ENCODE measurements at regions not wholly inside any gene's neighbourhood (a gene's known extent, or its start where the extent isn't known, plus 50 kb on each side); places are given as distances from the start of the nearest gene placed in this dataset.
A peak's percentile ranks its signal among the peaks of the same experiment; 100 is the strongest.

DNA sequence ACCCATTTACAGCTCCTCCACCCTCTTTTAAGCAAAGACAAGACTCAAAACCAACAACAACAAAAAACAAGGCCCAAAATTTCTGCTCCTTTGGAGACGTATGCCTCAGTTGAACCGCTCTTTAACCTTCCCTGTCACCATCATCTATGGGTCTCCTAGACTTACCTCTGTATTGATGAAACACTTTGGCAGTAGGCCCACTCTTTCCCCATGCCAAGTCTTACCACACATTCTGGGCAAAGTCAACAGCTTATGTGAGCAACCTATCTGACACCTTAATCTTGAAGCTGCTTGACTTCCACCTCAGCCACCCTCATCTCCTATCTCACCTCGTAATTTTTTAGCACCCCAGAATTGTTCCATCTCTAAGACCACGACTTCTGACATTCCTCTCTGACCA is 99.7 kb upstream of the CXorf66 start:
- H3K9me3 ChIP-seq (ENCODE audit: severe bottlenecking): no peaks in the 10 kb centered on the region
- TF ChIP-seq, protein P1, sequence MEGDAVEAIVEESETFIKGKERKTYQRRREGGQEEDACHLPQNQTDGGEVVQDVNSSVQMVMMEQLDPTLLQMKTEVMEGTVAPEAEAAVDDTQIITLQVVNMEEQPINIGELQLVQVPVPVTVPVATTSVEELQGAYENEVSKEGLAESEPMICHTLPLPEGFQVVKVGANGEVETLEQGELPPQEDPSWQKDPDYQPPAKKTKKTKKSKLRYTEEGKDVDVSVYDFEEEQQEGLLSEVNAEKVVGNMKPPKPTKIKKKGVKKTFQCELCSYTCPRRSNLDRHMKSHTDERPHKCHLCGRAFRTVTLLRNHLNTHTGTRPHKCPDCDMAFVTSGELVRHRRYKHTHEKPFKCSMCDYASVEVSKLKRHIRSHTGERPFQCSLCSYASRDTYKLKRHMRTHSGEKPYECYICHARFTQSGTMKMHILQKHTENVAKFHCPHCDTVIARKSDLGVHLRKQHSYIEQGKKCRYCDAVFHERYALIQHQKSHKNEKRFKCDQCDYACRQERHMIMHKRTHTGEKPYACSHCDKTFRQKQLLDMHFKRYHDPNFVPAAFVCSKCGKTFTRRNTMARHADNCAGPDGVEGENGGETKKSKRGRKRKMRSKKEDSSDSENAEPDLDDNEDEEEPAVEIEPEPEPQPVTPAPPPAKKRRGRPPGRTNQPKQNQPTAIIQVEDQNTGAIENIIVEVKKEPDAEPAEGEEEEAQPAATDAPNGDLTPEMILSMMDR (IDR thresholded peaks at IDR 0.05; ENCODE audit: poor library complexity, severe bottlenecking): no peak
- ATAC-seq (ENCODE audit: low read depth) (no peak), DNase-seq (ENCODE audit: low spot score) (no peak)
- no peak overlapping the region for H3K27ac ChIP-seq (ENCODE audit: poor library complexity, severe bottlenecking)
- no peaks in the 10 kb centered on the region for H3K27me3 ChIP-seq (ENCODE audit: insufficient read depth, poor library complexity, severe bottlenecking)
- H3K4me1 ChIP-seq (ENCODE audit: insufficient read depth, poor library complexity, severe bottlenecking): no peaks in the 10 kb centered on the region
- no peak overlapping the region for H3K4me3 ChIP-seq (ENCODE audit: severe bottlenecking)
- H3K36me3 ChIP-seq (ENCODE audit: low read depth): no peaks in the 10 kb centered on the region

DNA sequence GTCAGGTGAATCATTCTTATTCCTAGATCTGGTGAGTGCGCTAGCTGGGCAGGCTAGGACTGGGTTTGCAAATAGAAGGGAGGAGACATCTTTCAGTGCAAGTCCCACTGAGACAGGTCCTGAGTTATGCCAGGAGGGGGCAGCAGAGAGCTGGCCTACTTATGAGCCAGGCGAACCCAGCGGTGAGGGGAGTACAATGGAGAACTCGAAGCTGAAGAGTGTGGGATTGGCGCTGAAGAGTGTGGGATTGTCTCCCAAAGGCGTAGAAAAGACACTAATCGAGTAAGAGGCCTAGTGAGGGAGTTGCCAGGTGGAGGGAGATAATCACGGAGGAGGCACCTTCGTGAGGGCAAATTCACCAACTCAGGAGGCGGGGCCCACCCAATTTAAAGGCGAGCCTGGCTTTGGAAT is 91.7 kb upstream of the CXorf66 start:
- TF ChIP-seq, protein P1 (IDR thresholded peaks at IDR 0.05; ENCODE audit: poor library complexity, severe bottlenecking): peak; percentile 64
- ATAC-seq (ENCODE audit: low read depth) (peak; percentile 80), DNase-seq (ENCODE audit: low spot score) (no peak)
- Histone ChIP-seq H3K27me3 (ENCODE audit: insufficient read depth, poor library complexity, severe bottlenecking) (no peaks in the 10 kb centered on the region), H3K4me1 (ENCODE audit: insufficient read depth, poor library complexity, severe bottlenecking) (no peaks in the 10 kb centered on the region), H3K4me3 (ENCODE audit: severe bottlenecking) (no peak overlapping the region), H3K9me3 (ENCODE audit: severe bottlenecking) (no peaks in the 10 kb centered on the region), H3K27ac (ENCODE audit: poor library complexity, severe bottlenecking) (no peak overlapping the region), H3K36me3 (ENCODE audit: low read depth) (no peaks in the 10 kb centered on the region)

DNA sequence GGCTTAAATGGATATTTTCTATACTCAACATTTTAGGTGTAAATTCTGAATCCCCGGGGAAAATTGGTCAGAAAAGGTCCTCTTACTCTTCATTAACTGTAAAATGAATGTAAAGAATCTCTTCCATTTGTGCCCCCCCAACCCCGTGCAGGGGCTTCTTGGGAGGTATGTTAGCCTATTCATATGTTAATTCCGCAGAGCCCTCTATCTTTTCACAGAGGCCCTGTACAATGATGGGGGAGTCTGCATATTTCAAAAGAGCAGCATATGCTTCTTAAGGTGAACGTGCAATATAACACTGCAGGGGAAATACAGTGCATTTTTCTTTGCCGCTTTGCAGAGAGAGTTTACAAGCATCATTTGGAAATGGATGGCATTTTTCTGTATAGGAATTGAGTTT is 88.5 kb upstream of the CXorf66 start:
- H3K27me3 ChIP-seq (ENCODE audit: insufficient read depth, poor library complexity, severe bottlenecking): no peaks in the 10 kb centered on the region
- no peak for DNase-seq (ENCODE audit: low spot score)
- TF ChIP-seq, protein P1 (IDR thresholded peaks at IDR 0.05; ENCODE audit: poor library complexity, severe bottlenecking): no peak
- H3K9me3 ChIP-seq (ENCODE audit: severe bottlenecking): no peaks in the 10 kb centered on the region
- no peak overlapping the region for H3K27ac ChIP-seq (ENCODE audit: poor library complexity, severe bottlenecking)
- ATAC-seq (ENCODE audit: low read depth): no peak
- no peaks in the 10 kb centered on the region for H3K36me3 ChIP-seq (ENCODE audit: low read depth)
- no peak overlapping the region for H3K4me3 ChIP-seq (ENCODE audit: severe bottlenecking)
- no peaks in the 10 kb centered on the region for H3K4me1 ChIP-seq (ENCODE audit: insufficient read depth, poor library complexity, severe bottlenecking)

DNA sequence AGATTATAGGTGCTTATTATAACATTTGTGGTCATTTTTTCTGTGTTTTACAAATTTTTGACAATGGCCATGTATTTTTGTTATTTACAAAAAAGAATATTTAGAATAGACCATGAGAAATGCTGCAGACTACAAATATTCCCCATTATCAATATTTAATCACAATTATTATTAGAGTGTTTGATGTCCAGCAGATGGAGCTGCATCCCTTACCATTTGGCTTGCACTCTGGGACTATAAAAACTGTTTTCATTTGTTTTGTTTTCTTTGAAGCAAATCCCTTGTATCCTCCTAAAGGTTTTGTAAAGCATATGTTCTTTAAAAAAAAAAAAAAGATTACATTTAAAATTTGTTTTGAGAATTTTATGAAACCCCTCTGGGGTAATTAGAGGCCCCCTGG is 85.6 kb upstream of the CXorf66 start:
- Histone ChIP-seq H3K27ac (ENCODE audit: poor library complexity, severe bottlenecking) (no peak overlapping the region), H3K27me3 (ENCODE audit: insufficient read depth, poor library complexity, severe bottlenecking) (no peaks in the 10 kb centered on the region), H3K4me1 (ENCODE audit: insufficient read depth, poor library complexity, severe bottlenecking) (no peaks in the 10 kb centered on the region), H3K9me3 (ENCODE audit: severe bottlenecking) (no peaks in the 10 kb centered on the region), H3K36me3 (ENCODE audit: low read depth) (no peaks in the 10 kb centered on the region), H3K4me3 (ENCODE audit: severe bottlenecking) (no peak overlapping the region)
- DNase-seq (ENCODE audit: low spot score): no peak
- ATAC-seq (ENCODE audit: low read depth): no peak
- TF ChIP-seq, protein P1 (IDR thresholded peaks at IDR 0.05; ENCODE audit: poor library complexity, severe bottlenecking): peak; percentile 46

DNA sequence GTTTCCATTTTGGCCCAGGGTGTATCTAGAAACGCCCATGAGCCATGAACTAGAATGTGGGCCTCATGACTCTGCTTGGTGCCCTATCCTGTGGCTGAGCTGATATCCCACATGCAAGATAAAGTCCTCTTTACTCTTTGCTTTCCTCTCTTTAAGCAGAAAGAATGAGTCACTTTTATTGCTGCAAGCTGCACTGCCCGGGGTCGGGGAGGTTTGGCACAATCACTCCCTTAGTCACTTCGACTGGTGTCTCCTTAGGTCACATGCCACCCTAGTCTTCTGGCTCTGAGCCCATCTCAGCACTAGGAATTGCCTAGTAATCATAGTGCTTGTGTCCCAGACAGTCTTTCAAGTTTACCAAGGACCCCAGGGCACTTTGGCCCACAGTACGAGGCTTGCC is 75.1 kb upstream of the CXorf66 start:
- TF ChIP-seq, protein P1 (IDR thresholded peaks at IDR 0.05; ENCODE audit: poor library complexity, severe bottlenecking): no peak
- Histone ChIP-seq H3K27ac (ENCODE audit: poor library complexity, severe bottlenecking) (no peak overlapping the region), H3K9me3 (ENCODE audit: severe bottlenecking) (no peaks in the 10 kb centered on the region), H3K36me3 (ENCODE audit: low read depth) (no peaks in the 10 kb centered on the region), H3K4me3 (ENCODE audit: severe bottlenecking) (no peak overlapping the region), H3K27me3 (ENCODE audit: insufficient read depth, poor library complexity, severe bottlenecking) (no peaks in the 10 kb centered on the region), H3K4me1 (ENCODE audit: insufficient read depth, poor library complexity, severe bottlenecking) (no peaks in the 10 kb centered on the region)
- DNase-seq (ENCODE audit: low spot score): no peak
- ATAC-seq (ENCODE audit: low read depth): peak; percentile 62

Data from RWPE2 (cell line).